NCI-H82 (cell line): ENCODE measurements at regions not wholly inside any gene's neighbourhood (a gene's known extent, or its start where the extent isn't known, plus 50 kb on each side); places are given as distances from the start of the nearest gene placed in this dataset.

Source experiments
- DNase-seq: peaks from one replicate; lab custom pipeline; 2025; lab: John Stamatoyannopoulos, UW

- no peak for DNase-seq
Observed at GRCh38 chr15:29873947-29874411, 51.7 kb upstream of the TJP1 start.

GRCh38 chr15:29873264-29873663 lies 51.0 kb upstream of the TJP1 start:
- no peak for DNase-seq

- no peak for DNase-seq
Observed at GRCh38 chr15:29872716-29873115, 50.4 kb upstream of the TJP1 start.
